ENCODE measurements at regions not wholly inside any gene's neighbourhood (a gene's known extent, or its start where the extent isn't known, plus 50 kb on each side); places are given as distances from the start of the nearest gene placed in this dataset.

GRCh38 chr1:2937805-2938204 is 83.5 kb upstream of the ACTRT2 start:
- H3K36me3 ChIP-seq: no peaks in the 10 kb centered on the region
- ATAC-seq (ENCODE audit: insufficient number of reproducible peaks, low FRiP score, low read depth) (no peak), DNase-seq (ENCODE audit: low spot score) (no peak)
- no peak for TF ChIP-seq CTCF (IDR thresholded peaks at IDR 0.05)
- H3K9me3 ChIP-seq: peaks cover 3% of the 10 kb centered on the region
- H3K4me1 ChIP-seq (ENCODE audit: control insufficient read depth in 1 of 2, low read depth in 2 of 2): no peaks in the 10 kb centered on the region
- no peaks in the 10 kb centered on the region for H3K27me3 ChIP-seq (replicated peaks; ENCODE audit: insufficient read depth)
- no peak overlapping the region for H3K27ac ChIP-seq
- H3K4me3 ChIP-seq: no peak overlapping the region

GRCh38 chr1:2939041-2939552 is 82.2 kb upstream of the ACTRT2 start:
- DNase-seq (ENCODE audit: low spot score): no peak

GRCh38 chr1:2940178-2940577 is 81.1 kb upstream of the ACTRT2 start:
- Histone ChIP-seq H3K9me3 (peaks cover 3% of the 10 kb centered on the region), H3K27ac (no peak overlapping the region), H3K4me3 (no peak overlapping the region), H3K4me1 (ENCODE audit: control insufficient read depth in 1 of 2, low read depth in 2 of 2) (no peaks in the 10 kb centered on the region), H3K36me3 (no peaks in the 10 kb centered on the region), H3K27me3 (replicated peaks; ENCODE audit: insufficient read depth) (no peaks in the 10 kb centered on the region)
- ATAC-seq (ENCODE audit: insufficient number of reproducible peaks, low FRiP score, low read depth) (no peak), DNase-seq (ENCODE audit: low spot score) (no peak)
- TF ChIP-seq CTCF (IDR thresholded peaks at IDR 0.05): no peak

More at GRCh38 chr1:2939041-2939552, 82.2 kb upstream of the ACTRT2 start:
- no peaks in the 10 kb centered on the region for H3K4me1 ChIP-seq (ENCODE audit: control insufficient read depth in 1 of 2, low read depth in 2 of 2)
- no peaks in the 10 kb centered on the region for H3K36me3 ChIP-seq
- H3K27ac ChIP-seq: no peak overlapping the region
- TF ChIP-seq CTCF (IDR thresholded peaks at IDR 0.05): no peak
- no peak for ATAC-seq (ENCODE audit: insufficient number of reproducible peaks, low FRiP score, low read depth)
- H3K4me3 ChIP-seq: no peak overlapping the region
- peaks cover 3% of the 10 kb centered on the region for H3K9me3 ChIP-seq
- no peaks in the 10 kb centered on the region for H3K27me3 ChIP-seq (replicated peaks; ENCODE audit: insufficient read depth)

GRCh38 chr1:2941040-2941439 is 80.2 kb upstream of the ACTRT2 start:
- Histone ChIP-seq H3K4me3 (no peak overlapping the region), H3K4me1 (ENCODE audit: control insufficient read depth in 1 of 2, low read depth in 2 of 2) (no peaks in the 10 kb centered on the region), H3K9me3 (peaks cover 3% of the 10 kb centered on the region), H3K27me3 (replicated peaks; ENCODE audit: insufficient read depth) (no peaks in the 10 kb centered on the region), H3K36me3 (no peaks in the 10 kb centered on the region), H3K27ac (no peak overlapping the region)
- DNase-seq (ENCODE audit: low spot score) (no peak), ATAC-seq (ENCODE audit: insufficient number of reproducible peaks, low FRiP score, low read depth) (no peak)
- TF ChIP-seq CTCF (IDR thresholded peaks at IDR 0.05): no peak

- DNase-seq (ENCODE audit: low spot score): no peak
- no peaks in the 10 kb centered on the region for H3K27me3 ChIP-seq (replicated peaks; ENCODE audit: insufficient read depth)
Observed at GRCh38 chr1:2941907-2942306, 79.4 kb upstream of the ACTRT2 start.

More at GRCh38 chr1:2941907-2942306, 79.4 kb upstream of the ACTRT2 start:
- no peak overlapping the region for H3K27ac ChIP-seq
- H3K4me1 ChIP-seq (ENCODE audit: control insufficient read depth in 1 of 2, low read depth in 2 of 2): no peaks in the 10 kb centered on the region
- H3K4me3 ChIP-seq: no peak overlapping the region
- H3K36me3 ChIP-seq: no peaks in the 10 kb centered on the region
- no peak for TF ChIP-seq CTCF (IDR thresholded peaks at IDR 0.05)
- H3K9me3 ChIP-seq: peaks cover 3% of the 10 kb centered on the region
- ATAC-seq (ENCODE audit: insufficient number of reproducible peaks, low FRiP score, low read depth): no peak
